ENCODE measurements at regions not wholly inside any gene's neighbourhood (a gene's known extent, or its start where the extent isn't known, plus 50 kb on each side); places are given as distances from the start of the nearest gene placed in this dataset.

GRCh38 chr5:108607421-108607820 lies 140.3 kb upstream of the FER start:
- Histone ChIP-seq H3K4me1 (ENCODE audit: control insufficient read depth in 2 of 3, insufficient read depth in 2 of 3, low read depth in 1 of 3, low read length in 3 of 3) (no peaks in the 10 kb centered on the region), H3K36me3 (ENCODE audit: control insufficient read depth in 2 of 3, insufficient read depth in 3 of 3, low read length in 3 of 3) (no peaks in the 10 kb centered on the region), H3K27ac (ENCODE audit: low read depth in 2 of 2, low read length in 2 of 2) (no peak overlapping the region), H3K4me3 (ENCODE audit: low read length in 3 of 3) (no peak overlapping the region), H3K27me3 (ENCODE audit: control insufficient read depth, insufficient read depth, low read length) (no peaks in the 10 kb centered on the region), H3K9ac (ENCODE audit: low read length in 3 of 3) (no peak overlapping the region), H3K9me3 (ENCODE audit: control insufficient read depth in 2 of 3, insufficient read depth in 1 of 3, low read length in 3 of 3) (no peaks in the 10 kb centered on the region)
- intact Hi-C loops (cut with DNase I) = no loop called here
- TF ChIP-seq CTCF (IDR thresholded peaks at IDR 0.05; ENCODE audit: borderline replicate concordance, extremely low read depth, insufficient read depth) = no peak
- FAIRE-seq = no peak
- DNase-seq = peak in 4 of 5 donors; percentile 11 to 43 (median 26)

- no peaks in the 10 kb centered on the region for H3K27me3 ChIP-seq (ENCODE audit: control insufficient read depth, insufficient read depth, low read length)
- FAIRE-seq (no peak), DNase-seq (peak in 1 of 5 donors; percentile 23)
- no peaks in the 10 kb centered on the region for H3K9me3 ChIP-seq (ENCODE audit: control insufficient read depth in 2 of 3, insufficient read depth in 1 of 3, low read length in 3 of 3)
- no peaks in the 10 kb centered on the region for H3K36me3 ChIP-seq (ENCODE audit: control insufficient read depth in 2 of 3, insufficient read depth in 3 of 3, low read length in 3 of 3)
- TF ChIP-seq CTCF (IDR thresholded peaks at IDR 0.05; ENCODE audit: borderline replicate concordance, extremely low read depth, insufficient read depth) = no peak
- no peak overlapping the region for H3K9ac ChIP-seq (ENCODE audit: low read length in 3 of 3)
- no peak overlapping the region for H3K4me3 ChIP-seq (ENCODE audit: low read length in 3 of 3)
- H3K4me1 ChIP-seq (ENCODE audit: control insufficient read depth in 2 of 3, insufficient read depth in 2 of 3, low read depth in 1 of 3, low read length in 3 of 3) = no peaks in the 10 kb centered on the region
- no peak overlapping the region for H3K27ac ChIP-seq (ENCODE audit: low read depth in 2 of 2, low read length in 2 of 2)
- intact Hi-C loops (cut with DNase I) = no loop called here
Measured at GRCh38 chr5:108606185-108606584, 141.5 kb upstream of the FER start.

- Histone ChIP-seq H3K9me3 (ENCODE audit: control insufficient read depth in 2 of 3, insufficient read depth in 1 of 3, low read length in 3 of 3) (no peaks in the 10 kb centered on the region), H3K27ac (ENCODE audit: low read depth in 2 of 2, low read length in 2 of 2) (no peak overlapping the region), H3K4me3 (ENCODE audit: low read length in 3 of 3) (no peak overlapping the region), H3K36me3 (ENCODE audit: control insufficient read depth in 2 of 3, insufficient read depth in 3 of 3, low read length in 3 of 3) (no peaks in the 10 kb centered on the region), H3K9ac (ENCODE audit: low read length in 3 of 3) (no peak overlapping the region), H3K27me3 (ENCODE audit: control insufficient read depth, insufficient read depth, low read length) (no peaks in the 10 kb centered on the region), H3K4me1 (ENCODE audit: control insufficient read depth in 2 of 3, insufficient read depth in 2 of 3, low read depth in 1 of 3, low read length in 3 of 3) (no peaks in the 10 kb centered on the region)
- intact Hi-C loops (cut with DNase I) = no loop called here
- FAIRE-seq (peak; percentile 72), DNase-seq (no peak)
- no peak for TF ChIP-seq CTCF (IDR thresholded peaks at IDR 0.05; ENCODE audit: borderline replicate concordance, extremely low read depth, insufficient read depth)
Measured at GRCh38 chr5:108602830-108603229, 144.9 kb upstream of the FER start.

- DNase-seq = no peak
- no peak for TF ChIP-seq CTCF (IDR thresholded peaks at IDR 0.05; ENCODE audit: borderline replicate concordance, extremely low read depth, insufficient read depth)
- Histone ChIP-seq H3K4me1 (ENCODE audit: control insufficient read depth in 2 of 3, insufficient read depth in 2 of 3, low read depth in 1 of 3, low read length in 3 of 3) (no peaks in the 10 kb centered on the region), H3K4me3 (ENCODE audit: low read length in 3 of 3) (no peak overlapping the region), H3K9ac (ENCODE audit: low read length in 3 of 3) (no peak overlapping the region), H3K36me3 (ENCODE audit: control insufficient read depth in 2 of 3, insufficient read depth in 3 of 3, low read length in 3 of 3) (no peaks in the 10 kb centered on the region), H3K9me3 (ENCODE audit: control insufficient read depth in 2 of 3, insufficient read depth in 1 of 3, low read length in 3 of 3) (no peaks in the 10 kb centered on the region), H3K27ac (ENCODE audit: low read depth in 2 of 2, low read length in 2 of 2) (no peak overlapping the region), H3K27me3 (ENCODE audit: control insufficient read depth, insufficient read depth, low read length) (no peaks in the 10 kb centered on the region)
- FAIRE-seq = no peak
- intact Hi-C loops (cut with DNase I) = no loop called here
Measured at GRCh38 chr5:108590799-108591198, 156.9 kb upstream of the FER start.

Data from kidney (tissue), 13 donors.